HG02943 (cell line): ENCODE measurements at regions not wholly inside any gene's neighbourhood (a gene's known extent, or its start where the extent isn't known, plus 50 kb on each side); places are given as distances from the start of the nearest gene placed in this dataset.
A peak's percentile ranks its signal among the peaks of the same experiment; 100 is the strongest.

Experiments used
- ATAC-seq: cut with Tn5 transposase; IDR thresholded peaks from one replicate; pipeline ENCODE4 v1.9.1; 2021; ENCODE audit warnings: mild to moderate bottlenecking, low read depth, moderate library complexity; ENCODE audit not compliant: unreplicated experiment

DNA sequence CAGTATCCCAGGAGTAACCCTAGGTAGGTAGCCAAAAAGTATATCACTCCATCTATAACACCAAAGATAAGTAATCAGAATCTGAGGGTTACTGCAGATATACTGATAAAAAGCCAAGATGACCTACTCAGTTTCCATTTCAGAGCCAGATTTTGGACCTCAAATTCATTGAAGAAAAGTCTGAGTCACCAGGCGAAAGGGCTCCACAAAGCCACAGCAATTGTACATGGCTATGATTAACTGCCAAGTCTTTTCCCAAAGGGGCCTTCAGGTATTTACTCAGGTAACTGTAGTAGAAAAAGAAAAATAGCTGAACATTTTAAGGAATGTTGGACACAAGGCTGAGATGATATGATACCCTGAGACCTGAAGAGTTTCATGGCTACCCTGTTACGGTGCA is 75.6 kb upstream of the KCNH7 start:
- ATAC-seq: no peak

- no peak for ATAC-seq
Observed at GRCh38 chr2:162912787-162913186, 74.2 kb upstream of the KCNH7 start.

DNA sequence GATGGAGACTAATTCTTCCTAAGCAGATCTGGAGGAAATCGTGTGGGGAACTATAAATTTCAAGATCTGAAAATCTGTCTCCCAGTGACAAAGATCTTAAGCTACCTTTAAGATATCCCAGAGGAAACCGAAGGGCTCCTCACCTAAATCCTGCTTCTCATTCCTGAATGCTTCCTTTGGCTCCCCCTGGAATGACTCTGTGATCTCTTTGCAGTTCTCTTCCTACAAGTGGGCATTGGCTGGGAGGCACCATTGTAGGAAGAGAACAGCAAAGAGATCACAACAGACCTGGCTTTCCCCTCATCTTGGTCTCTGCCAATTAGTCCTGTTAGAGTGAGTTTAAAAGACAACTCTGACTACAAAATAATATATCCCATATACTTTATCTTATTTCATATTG is 70.0 kb upstream of the KCNH7 start:
- ATAC-seq: no peak

DNA sequence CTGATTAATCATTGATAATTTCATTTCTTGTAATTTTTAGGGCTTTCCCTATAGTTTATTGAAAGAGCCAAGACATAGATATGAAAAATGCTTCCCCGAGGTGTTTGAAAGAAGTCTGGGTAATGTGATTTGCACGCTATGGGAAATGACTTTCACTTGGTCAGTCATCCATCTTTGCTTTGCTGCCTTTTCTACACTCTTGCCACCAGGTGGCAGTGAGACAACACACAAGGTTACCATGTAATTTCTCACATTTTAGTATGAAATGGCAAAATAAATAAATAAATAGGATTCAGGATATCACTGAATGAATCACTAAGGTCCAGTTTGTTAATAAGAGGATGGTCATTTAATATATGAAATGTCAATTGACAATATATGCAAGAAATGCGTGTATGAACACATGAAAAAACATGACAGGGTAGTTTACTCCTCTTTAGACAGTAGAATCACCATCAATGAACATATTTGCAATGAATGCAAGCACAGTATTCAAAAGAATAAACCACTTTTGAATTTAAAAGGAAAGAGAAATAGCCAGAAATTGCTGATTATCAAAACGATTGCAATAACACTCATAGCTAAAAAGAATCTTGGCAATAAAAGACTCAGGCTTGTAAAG is 52.2 kb upstream of the KCNH7 start:
- peak; percentile 82 for ATAC-seq

GRCh38 chr2:162888652-162889051 is 50.1 kb upstream of the KCNH7 start:
- no peak for ATAC-seq
